IMR-90 (cell line): ENCODE measurements at regions not wholly inside any gene's neighbourhood (a gene's known extent, or its start where the extent isn't known, plus 50 kb on each side); places are given as distances from the start of the nearest gene placed in this dataset.

Experiments used
- ATAC-seq: fragments of 200-7000 bp; cut with Tn5 transposase; 2 replicates; pipeline ENCODE4 v1.9.1; 2020; ENCODE audit warnings: low read depth, mild to moderate bottlenecking, moderate library complexity
- BruUV-seq: library from RNA; stranded (reverse); fragments of 400-500 nt; replicated peaks from 2 replicates; lab custom pipeline; 2021; lab: Mats Ljungman, UMichigan
- CTCF ChIA-PET: fragments of 300-600 bp; formaldehyde crosslinking; extraction: SDS; loops from one replicate; lab custom pipeline; 2021; ENCODE audit warnings: antibody characterized with exemption; lab: Yijun Ruan, JAX
- POLR2A ChIA-PET: fragments of 300-600 bp; sonication (Branson Sonifier 250); formaldehyde crosslinking; loops from one replicate; lab custom pipeline; 2022; ENCODE audit warnings: antibody characterized with exemption; ENCODE audit not compliant: unreplicated experiment; lab: Charles Lee
- DNase-seq: peaks from one replicate; pipeline ENCODE4 v3.0.0; 2013
- H2AFZ ChIP-seq: replicated peaks from 2 replicates; pipeline ENCODE3; 2013; ENCODE audit warnings: low read length, mild to moderate bottlenecking; ENCODE audit not compliant: poor library complexity
- H2AK5ac ChIP-seq: 2 replicates; pipeline ENCODE4 v1.6.1; 2013; ENCODE audit warnings: low read depth, low read length, inconsistent platforms
- H2AK9ac ChIP-seq: replicated peaks from 2 replicates; pipeline ENCODE3; 2013; ENCODE audit warnings: mild to moderate bottlenecking, low read depth, low read length, moderate library complexity; ENCODE audit not compliant: poor library complexity
- H2BK120ac ChIP-seq: 2 replicates; pipeline ENCODE4 v1.6.1; 2013; ENCODE audit warnings: low read depth, low read length, inconsistent platforms
- H2BK15ac ChIP-seq: 3 replicates; pipeline ENCODE4 v1.6.1; 2013; ENCODE audit warnings: low read depth, low read length, inconsistent platforms
- H2BK20ac ChIP-seq: 2 replicates; pipeline ENCODE4 v1.6.1; 2013; ENCODE audit warnings: low read depth, mild to moderate bottlenecking, inconsistent platforms, low read length, moderate library complexity
- H2BK5ac ChIP-seq: 2 replicates; pipeline ENCODE4 v1.6.1; 2013; ENCODE audit warnings: mild to moderate bottlenecking, low read depth, low read length, inconsistent platforms; ENCODE audit not compliant: poor library complexity, severe bottlenecking
- H3K14ac ChIP-seq: replicated peaks from 2 replicates; pipeline ENCODE4 v1.6.1; 2013; ENCODE audit warnings: low read depth, low read length, inconsistent platforms
- H3K18ac ChIP-seq: 2 replicates; pipeline ENCODE4 v1.6.1; 2013; ENCODE audit warnings: low read depth, low read length, control low read depth
- H3K23ac ChIP-seq: 2 replicates; pipeline ENCODE4 v1.6.1; 2013; ENCODE audit warnings: low read depth, low read length, inconsistent platforms
- H3K27ac ChIP-seq: 2 replicates; pipeline ENCODE4 v1.5.1; 2013; ENCODE audit warnings: mild to moderate bottlenecking, control low read depth, low read length; ENCODE audit not compliant: insufficient read depth
- H3K27me3 ChIP-seq: 2 replicates; pipeline ENCODE4 v1.6.1; 2013; ENCODE audit warnings: low read length; ENCODE audit not compliant: control insufficient read depth, insufficient read depth
- H3K36me3 ChIP-seq: 2 replicates; pipeline ENCODE4 v1.6.1; 2013; ENCODE audit warnings: low read length, mixed read lengths; ENCODE audit not compliant: control insufficient read depth, insufficient read depth
- H3K4ac ChIP-seq: 2 replicates; pipeline ENCODE4 v1.6.1; 2013; ENCODE audit warnings: low read depth, low read length, inconsistent platforms
- H3K4me1 ChIP-seq: 2 replicates; pipeline ENCODE4 v1.6.1; 2013; ENCODE audit warnings: low read length, mixed read lengths; ENCODE audit not compliant: control insufficient read depth, insufficient read depth
- H3K4me2 ChIP-seq: 2 replicates; pipeline ENCODE4 v1.6.1; 2013; ENCODE audit warnings: low read depth, mild to moderate bottlenecking, control low read depth, low read length, moderate library complexity
- H3K4me3 ChIP-seq: 2 replicates; pipeline ENCODE4 v1.5.1; 2013; ENCODE audit warnings: low read depth, mild to moderate bottlenecking, control low read depth, low read length, moderate library complexity; ENCODE audit not compliant: insufficient read depth
- H3K56ac ChIP-seq: 2 replicates; pipeline ENCODE4 v1.6.1; 2013; ENCODE audit warnings: low read length, inconsistent platforms; ENCODE audit not compliant: insufficient read depth; ENCODE audit errors: extremely low read depth
- H3K79me1 ChIP-seq, 2 experiments: 2 replicates each; pipeline ENCODE4 v1.6.1; 2013; ENCODE audit warnings: low read length in 2 of 2, inconsistent platforms in 1 of 2, low read depth in 1 of 2
- H3K9ac ChIP-seq: 2 replicates; pipeline ENCODE4 v1.6.1; 2013; ENCODE audit warnings: low read depth, low read length, control low read depth
- H3K9me1 ChIP-seq: 2 replicates; pipeline ENCODE4 v1.6.1; 2013; ENCODE audit warnings: low read length, inconsistent platforms; ENCODE audit not compliant: insufficient read depth
- H3K9me3 ChIP-seq: 2 replicates; pipeline ENCODE4 v1.6.1; 2013; ENCODE audit warnings: low read length; ENCODE audit not compliant: control insufficient read depth, insufficient read depth
- H4K20me1 ChIP-seq: 2 replicates; pipeline ENCODE4 v1.6.1; 2013; ENCODE audit warnings: low read length, inconsistent platforms; ENCODE audit not compliant: insufficient read depth
- H4K5ac ChIP-seq: 2 replicates; pipeline ENCODE4 v1.6.1; 2013; ENCODE audit warnings: mild to moderate bottlenecking, low read depth, low read length, control low read depth
- H4K8ac ChIP-seq, 2 experiments: 2 replicates each; pipeline ENCODE4 v1.6.1; 2013; ENCODE audit warnings: low read depth in 2 of 2, low read length in 2 of 2, control low read depth in 1 of 2, inconsistent platforms in 1 of 2
- H4K91ac ChIP-seq: 2 replicates; pipeline ENCODE4 v1.6.1; 2013; ENCODE audit warnings: low read depth, low read length, inconsistent platforms; ENCODE audit not compliant: insufficient read depth
- BHLHE40 ChIP-seq: fragments of 150-350 bp; IDR thresholded peaks from 2 replicates; pipeline ENCODE4 v1.6.1; 2016; ENCODE audit warnings: mild to moderate bottlenecking, low read depth, low read length
- CEBPB ChIP-seq: IDR thresholded peaks from 2 replicates; pipeline ENCODE4 v1.6.1; 2012; ENCODE audit warnings: low read depth, low read length, improper control_type of control experiment
- CHD1 ChIP-seq: IDR thresholded peaks from 2 replicates; pipeline ENCODE4 v1.6.1; 2012; ENCODE audit warnings: low read depth, low read length, improper control_type of control experiment
- CTCF ChIP-seq: conservative IDR thresholded peaks from 2 replicates; pipeline ENCODE4 v1.5.1; 2012; ENCODE audit warnings: mild to moderate bottlenecking, low read depth, low read length, improper control_type of control experiment
- ELK1 ChIP-seq: fragments of 150-350 bp; IDR thresholded peaks from 2 replicates; pipeline ENCODE4 v1.6.1; 2016; ENCODE audit warnings: low read depth, mild to moderate bottlenecking, low read length, moderate library complexity, borderline replicate concordance
- FOS ChIP-seq: fragments of 150-350 bp; IDR thresholded peaks from 2 replicates; pipeline ENCODE4 v1.6.1; 2016; ENCODE audit warnings: low read depth, low read length
- MAFK ChIP-seq: IDR thresholded peaks from 2 replicates; pipeline ENCODE4 v1.6.1; 2012; ENCODE audit warnings: low read depth, low read length, improper control_type of control experiment
- MAZ ChIP-seq: IDR thresholded peaks from 2 replicates; pipeline ENCODE4 v1.6.1; 2012; ENCODE audit warnings: low read depth, mild to moderate bottlenecking, low read length, improper control_type of control experiment, moderate library complexity, borderline replicate concordance
- MXI1 ChIP-seq: IDR thresholded peaks from 2 replicates; pipeline ENCODE4 v1.6.1; 2012; ENCODE audit warnings: low read depth, mild to moderate bottlenecking, low read length, moderate library complexity, borderline replicate concordance
- NFE2L2 ChIP-seq: fragments of 150-350 bp; IDR thresholded peaks from 2 replicates; pipeline ENCODE4 v1.6.1; 2016; ENCODE audit warnings: low read depth, mild to moderate bottlenecking, low read length
- POLR2A ChIP-seq: IDR thresholded peaks from 2 replicates; pipeline ENCODE4 v1.6.1; 2012; ENCODE audit warnings: mild to moderate bottlenecking, low read depth, low read length
- RAD21 ChIP-seq: IDR thresholded peaks from 2 replicates; pipeline ENCODE4 v1.6.1; 2012; ENCODE audit warnings: low read length, improper control_type of control experiment
- RCOR1 ChIP-seq: IDR thresholded peaks from 2 replicates; pipeline ENCODE4 v1.6.1; 2012; ENCODE audit warnings: mild to moderate bottlenecking, low read length, improper control_type of control experiment; ENCODE audit not compliant: insufficient replicate concordance
- RFX5 ChIP-seq: IDR thresholded peaks from 2 replicates; pipeline ENCODE4 v1.8.0; 2012; ENCODE audit warnings: low read depth, mild to moderate bottlenecking, low read length, moderate library complexity
- SMC3 ChIP-seq: fragments of 150-350 bp; IDR thresholded peaks from 2 replicates; pipeline ENCODE4 v1.6.1; 2016; ENCODE audit warnings: low read depth, mild to moderate bottlenecking, antibody characterized with exemption, low read length, moderate library complexity
- USF2 ChIP-seq: fragments of 150-350 bp; IDR thresholded peaks from 2 replicates; pipeline ENCODE4 v1.6.1; 2017; ENCODE audit warnings: mild to moderate bottlenecking, antibody characterized with exemption, low read length, low read depth
- WGBS, 2 experiments: methylation state at CpG; one replicate each; pipeline versions ENCODE4 v1.1.5 to v1.1.7; 2013; ENCODE audit warnings: missing lambda C conversion rate in 2 of 2; ENCODE audit not compliant: insufficient read length in 1 of 2; ENCODE audit errors: extremely low coverage in 2 of 2; 5-methylcytosine and 5-hydroxymethylcytosine counted together
- dilution Hi-C: fragments of 300-500 bp; cut with HindIII; formaldehyde crosslinking; loops from one replicate; pipeline ENCODE4 v1.14.3; 2018; ENCODE audit warnings: low sequenced_read_pairs; ENCODE audit not compliant: unreplicated experiment
- in situ Hi-C: fragments of 300-500 bp; cut with MboI; formaldehyde crosslinking; loops from 3 replicates; pipeline ENCODE4 v1.14.3; 2019; ENCODE audit warnings: low sequenced_read_pairs, inconsistent platforms, mixed read lengths
- intact Hi-C: fragments of 100-400 bp; cut with micrococcal nuclease; formaldehyde crosslinking; loops from 2 replicates; pipeline ENCODE4 v1.10.0; 2022

GRCh38 chr5:125149110-125149509 lies 402.7 kb upstream of the ZNF608 start:
- no peak overlapping the region for H3K4me2 ChIP-seq
- no peaks in the 10 kb centered on the region; the same call in 1 of the 2 replicates for H3K4me1 ChIP-seq
- H3K4me3 ChIP-seq, result no peak overlapping the region
- no peak overlapping the region for H3K27ac ChIP-seq
- H2BK5ac ChIP-seq, result no peak overlapping the region
- BruUV-seq, result no TSS peak
- dilution Hi-C loops (no loop called here), in situ Hi-C loops (no loop called here), intact Hi-C loops (no loop called here)
- TF ChIP-seq MXI1 (no peak), CHD1 (no peak), ELK1 (no peak), RCOR1 (no peak), NFE2L2 (no peak), CTCF (no peak), MAZ (no peak), BHLHE40 (no peak), RFX5 (no peak), POLR2A (no peak), CEBPB (no peak), FOS (no peak), USF2 (no peak), SMC3 (no peak), RAD21 (no peak), MAFK (no peak)
- H3K27me3 ChIP-seq, result no peaks in the 10 kb centered on the region
- ChIA-PET CTCF (no interaction called here), POLR2A (no interaction called here)
- H4K5ac ChIP-seq, result no peak overlapping the region
- H4K20me1 ChIP-seq, result no peaks in the 10 kb centered on the region
- no peak overlapping the region for H3K23ac ChIP-seq
- no peak overlapping the region for H3K4ac ChIP-seq
- H2AK5ac ChIP-seq, result no peak overlapping the region
- H3K9me3 ChIP-seq, result no peaks in the 10 kb centered on the region
- H3K36me3 ChIP-seq, result no peaks in the 10 kb centered on the region
- H3K14ac ChIP-seq, result no peak overlapping the region
- H2BK120ac ChIP-seq, result no peak overlapping the region
- no peaks in the 10 kb centered on the region for H3K79me1 ChIP-seq
- H2AK9ac ChIP-seq, result no peak overlapping the region
- ATAC-seq (no peak), DNase-seq (no peak)
- H3K9me1 ChIP-seq, result no peaks in the 10 kb centered on the region; the same call in 1 of the 2 replicates
- no peak overlapping the region for H4K8ac ChIP-seq
- H3K18ac ChIP-seq, result no peak overlapping the region
- no peak overlapping the region for H2BK20ac ChIP-seq
- no peak overlapping the region for H4K91ac ChIP-seq
- H3K9ac ChIP-seq, result no peak overlapping the region
- H2AFZ ChIP-seq, result no peak overlapping the region
- no CpG with 5 or more reads among the region's 3 CpGs for WGBS, 2 experiments
- no peak overlapping the region for H3K56ac ChIP-seq
- no peak overlapping the region for H2BK15ac ChIP-seq
